Thyroid gland (tissue), 4 donors: ENCODE measurements at regions not wholly inside any gene's neighbourhood (a gene's known extent, or its start where the extent isn't known, plus 50 kb on each side); places are given as distances from the start of the nearest gene placed in this dataset.
A peak's percentile ranks its signal among the peaks of the same experiment; 100 is the strongest.

Experiments used
- DNase-seq, 2 donors: peaks; one replicate each; pipeline ENCODE4 v3.0.0-alpha.2; 2019
- H3K27ac ChIP-seq, 3 donors: fragments of 200-600 bp; sonication (generic); 1 replicate in 2 of 3; 2 replicates in 1 of 3; pipeline ENCODE4 v1.5.1; 2016 to 2019; ENCODE audit warnings: mild to moderate bottlenecking in 1 of 3, moderate library complexity in 1 of 3
- H3K27me3 ChIP-seq: fragments of 200-600 bp; sonication (generic); one replicate; pipeline ENCODE4 v1.5.1; 2019
- H3K36me3 ChIP-seq, 2 donors: fragments of 200-600 bp; sonication (generic); one replicate each; pipeline ENCODE4 v1.5.1; 2016 to 2019
- H3K4me1 ChIP-seq, 2 donors: fragments of 200-600 bp; sonication (generic); one replicate each; pipeline ENCODE4 v1.5.1; 2017 to 2019
- H3K4me3 ChIP-seq, 3 donors: fragments of 200-600 bp; sonication (generic); replicated peaks in 1 of 3; 1 replicate in 2 of 3; 2 replicates in 1 of 3; pipeline ENCODE4 v1.5.1; 2016; ENCODE audit warnings: mild to moderate bottlenecking in 1 of 3
- H3K9me3 ChIP-seq: fragments of 200-600 bp; sonication (generic); one replicate; pipeline ENCODE4 v1.5.1; 2017
- POLR2A ChIP-seq, 2 donors: fragments of 450-650 bp; IDR thresholded peaks; one replicate each; pipeline ENCODE4 v1.6.1; 2017; ENCODE audit warnings: antibody characterized with exemption in 2 of 2, mild to moderate bottlenecking in 2 of 2, moderate library complexity in 1 of 2
- WGBS, 2 donors: methylation state at CpG; one replicate each; pipeline ENCODE4 v1.1.5; 2017; 5-methylcytosine and 5-hydroxymethylcytosine counted together
- intact Hi-C: fragments of 100-400 bp; cut with DNase I; formaldehyde crosslinking; loops from one replicate; pipeline ENCODE4 v1.15.1; 2023
- TF ChIP-seq, protein P1 (sequence below), 6 experiments: fragments of 200-600 bp in 3 of 6; fragments of 450-650 bp in 3 of 6; sonication (generic) in 3 of 6; IDR thresholded peaks; one replicate each; pipeline ENCODE4 v1.5.1; 2016 to 2019; ENCODE audit warnings: antibody characterized with exemption in 6 of 6, mild to moderate bottlenecking in 2 of 6, inconsistent platforms in 1 of 6, moderate library complexity in 1 of 6

GRCh38 chr4:126986828-126987227, 645.9 kb upstream of the INTU start:
- no peak for DNase-seq
- H3K4me1 ChIP-seq: no peaks in the 10 kb centered on the region
- H3K9me3 ChIP-seq: no peaks in the 10 kb centered on the region
- TF ChIP-seq, protein P1, sequence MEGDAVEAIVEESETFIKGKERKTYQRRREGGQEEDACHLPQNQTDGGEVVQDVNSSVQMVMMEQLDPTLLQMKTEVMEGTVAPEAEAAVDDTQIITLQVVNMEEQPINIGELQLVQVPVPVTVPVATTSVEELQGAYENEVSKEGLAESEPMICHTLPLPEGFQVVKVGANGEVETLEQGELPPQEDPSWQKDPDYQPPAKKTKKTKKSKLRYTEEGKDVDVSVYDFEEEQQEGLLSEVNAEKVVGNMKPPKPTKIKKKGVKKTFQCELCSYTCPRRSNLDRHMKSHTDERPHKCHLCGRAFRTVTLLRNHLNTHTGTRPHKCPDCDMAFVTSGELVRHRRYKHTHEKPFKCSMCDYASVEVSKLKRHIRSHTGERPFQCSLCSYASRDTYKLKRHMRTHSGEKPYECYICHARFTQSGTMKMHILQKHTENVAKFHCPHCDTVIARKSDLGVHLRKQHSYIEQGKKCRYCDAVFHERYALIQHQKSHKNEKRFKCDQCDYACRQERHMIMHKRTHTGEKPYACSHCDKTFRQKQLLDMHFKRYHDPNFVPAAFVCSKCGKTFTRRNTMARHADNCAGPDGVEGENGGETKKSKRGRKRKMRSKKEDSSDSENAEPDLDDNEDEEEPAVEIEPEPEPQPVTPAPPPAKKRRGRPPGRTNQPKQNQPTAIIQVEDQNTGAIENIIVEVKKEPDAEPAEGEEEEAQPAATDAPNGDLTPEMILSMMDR (IDR thresholded peaks at IDR 0.05): no peak
- no peak for TF ChIP-seq POLR2A (IDR thresholded peaks at IDR 0.05)
- intact Hi-C loops: no loop called here
- H3K36me3 ChIP-seq: no peaks in the 10 kb centered on the region
- no peaks in the 10 kb centered on the region for H3K27me3 ChIP-seq
- H3K27ac ChIP-seq: no peak overlapping the region
- H3K4me3 ChIP-seq: no peak overlapping the region

DNA sequence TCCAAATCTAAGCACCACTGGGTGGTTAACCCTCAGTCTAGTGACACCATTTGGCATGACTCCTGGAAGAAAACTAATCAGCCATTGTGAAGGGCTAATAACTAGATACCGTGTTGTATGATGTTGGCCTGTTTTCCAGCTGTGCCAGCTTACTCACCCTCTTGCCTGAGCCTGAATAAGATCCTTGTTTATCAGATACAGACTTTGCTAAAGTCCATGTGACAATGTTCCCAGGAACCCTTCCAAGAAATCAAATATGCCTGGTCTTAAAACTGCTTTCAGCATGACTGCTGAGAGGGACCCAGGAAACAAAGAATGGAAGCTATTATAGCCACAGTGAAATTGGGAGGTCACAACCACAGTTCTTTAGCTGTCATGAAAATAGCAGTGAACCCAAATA, 640.8 kb upstream of the INTU start:
- peak; percentile 5 to 28 for DNase-seq
- Histone ChIP-seq H3K36me3 (no peaks in the 10 kb centered on the region), H3K27me3 (no peaks in the 10 kb centered on the region), H3K27ac (peak overlapping the region in 1 of 3 donors; percentile 2), H3K4me1 (no peaks in the 10 kb centered on the region), H3K4me3 (no peak overlapping the region), H3K9me3 (no peaks in the 10 kb centered on the region)
- 29 to 38% methylated on average over 1 of the region's 1 CpG for WGBS, 2 donors
- intact Hi-C loops: no loop called here
- no peak for TF ChIP-seq POLR2A (IDR thresholded peaks at IDR 0.05)
- TF ChIP-seq, protein P1 (IDR thresholded peaks at IDR 0.05): no peak

GRCh38 chr4:126992910-126993309, 639.8 kb upstream of the INTU start:
- no peaks in the 10 kb centered on the region for H3K36me3 ChIP-seq
- H3K9me3 ChIP-seq: no peaks in the 10 kb centered on the region
- H3K27me3 ChIP-seq: no peaks in the 10 kb centered on the region
- H3K27ac ChIP-seq: no peak overlapping the region
- 95 to 97% methylated on average over 1 of the region's 1 CpG for WGBS, 2 donors
- H3K4me1 ChIP-seq: no peaks in the 10 kb centered on the region
- TF ChIP-seq POLR2A (IDR thresholded peaks at IDR 0.05): no peak
- TF ChIP-seq, protein P1 (IDR thresholded peaks at IDR 0.05): no peak
- no peak overlapping the region for H3K4me3 ChIP-seq
- no peak for DNase-seq
- intact Hi-C loops: no loop called here

- no peak for DNase-seq
- Histone ChIP-seq H3K4me3 (no peak overlapping the region), H3K4me1 (no peaks in the 10 kb centered on the region), H3K27me3 (no peaks in the 10 kb centered on the region), H3K36me3 (no peaks in the 10 kb centered on the region), H3K9me3 (no peaks in the 10 kb centered on the region), H3K27ac (no peak overlapping the region)
- TF ChIP-seq POLR2A (IDR thresholded peaks at IDR 0.05): no peak
- TF ChIP-seq, protein P1 (IDR thresholded peaks at IDR 0.05): no peak
- intact Hi-C loops: no loop called here
- 96 to 98% methylated on average over 1 of the region's 1 CpG for WGBS, 2 donors
Measured at GRCh38 chr4:126993351-126993750, 639.4 kb upstream of the INTU start.

- H3K27me3 ChIP-seq: no peaks in the 10 kb centered on the region
- DNase-seq: no peak
- H3K9me3 ChIP-seq: no peaks in the 10 kb centered on the region
- no peak overlapping the region for H3K4me3 ChIP-seq
- no peak overlapping the region for H3K27ac ChIP-seq
- no peaks in the 10 kb centered on the region for H3K36me3 ChIP-seq
- TF ChIP-seq POLR2A (IDR thresholded peaks at IDR 0.05): no peak
- TF ChIP-seq, protein P1 (IDR thresholded peaks at IDR 0.05): no peak
- no peaks in the 10 kb centered on the region for H3K4me1 ChIP-seq
- intact Hi-C loops: no loop called here
Measured at GRCh38 chr4:126995235-126995634, 637.5 kb upstream of the INTU start.
